GM18867 (cell line): ENCODE measurements at regions not wholly inside any gene's neighbourhood (a gene's known extent, or its start where the extent isn't known, plus 50 kb on each side); places are given as distances from the start of the nearest gene placed in this dataset.
"Not testable (repeated sequence)": the region's sequence is repeated elsewhere in the genome, so short reads cannot be mapped to it uniquely, and the experiment has no call there.

Experiments used
- ATAC-seq: cut with Tn5 transposase; IDR thresholded peaks from one replicate; pipeline ENCODE4 v1.9.1; 2021; ENCODE audit warnings: mild to moderate bottlenecking, moderate library complexity; ENCODE audit not compliant: unreplicated experiment

GRCh38 chr1:212155219-212155618 is 119.7 kb downstream of the DTL start:
- ATAC-seq = no peak

GRCh38 chr1:212157252-212157651 is 121.7 kb downstream of the DTL start:
- no peak for ATAC-seq

- peak; percentile 59 for ATAC-seq
These were observed 123.6 kb downstream of the DTL start for GRCh38 chr1:212158912-212159796.

GRCh38 chr1:212161231-212161781 is 123.9 kb upstream of the PPP2R5A start:
- no peak for ATAC-seq

GRCh38 chr1:212162635-212163034 is 122.6 kb upstream of the PPP2R5A start:
- ATAC-seq = peak; percentile 41

- ATAC-seq = no peak
These were observed 120.9 kb upstream of the PPP2R5A start for GRCh38 chr1:212164095-212164872.

- no peak for ATAC-seq
These were observed 119.0 kb upstream of the PPP2R5A start for GRCh38 chr1:212166244-212166643.

- ATAC-seq = no peak
These were observed 118.6 kb upstream of the PPP2R5A start for GRCh38 chr1:212166644-212167043.

GRCh38 chr1:212167098-212167497 is 118.1 kb upstream of the PPP2R5A start:
- no peak for ATAC-seq

- no peak for ATAC-seq
These were observed 111.6 kb upstream of the PPP2R5A start for GRCh38 chr1:212173567-212173966.

- ATAC-seq = not testable (repeated sequence)
These were observed 110.9 kb upstream of the PPP2R5A start for GRCh38 chr1:212174295-212174694.

- no peak for ATAC-seq
These were observed 107.7 kb upstream of the PPP2R5A start for GRCh38 chr1:212177542-212177941.

GRCh38 chr1:212178851-212179250 is 106.4 kb upstream of the PPP2R5A start:
- no peak for ATAC-seq

- ATAC-seq = no peak
These were observed 105.7 kb upstream of the PPP2R5A start for GRCh38 chr1:212179394-212180076.

- ATAC-seq = no peak
These were observed 104.0 kb upstream of the PPP2R5A start for GRCh38 chr1:212181015-212181882.

GRCh38 chr1:212182171-212182570 is 103.0 kb upstream of the PPP2R5A start:
- ATAC-seq = no peak

- ATAC-seq = no peak
These were observed 102.6 kb upstream of the PPP2R5A start for GRCh38 chr1:212182579-212182978.

- ATAC-seq = peak; percentile 99
These were observed 98.6 kb upstream of the PPP2R5A start for GRCh38 chr1:212186427-212187207.

GRCh38 chr1:212188599-212189351 is 96.4 kb upstream of the PPP2R5A start:
- ATAC-seq = no peak
